ENCODE measurements at regions not wholly inside any gene's neighbourhood (a gene's known extent, or its start where the extent isn't known, plus 50 kb on each side); places are given as distances from the start of the nearest gene placed in this dataset.
"Not testable (repeated sequence)": the region's sequence is repeated elsewhere in the genome, so short reads cannot be mapped to it uniquely, and the experiment has no call there.

- H3K4me2 ChIP-seq; H3F3A ChIP-seq (ENCODE audit: insufficient read depth, low read depth); H3K4me3 ChIP-seq; H3K27ac ChIP-seq; H3K27me3 ChIP-seq (ENCODE audit: insufficient read depth, low read depth); CTCF ChIA-PET; H4K20me1 ChIP-seq (ENCODE audit: insufficient read depth); H3K9me2 ChIP-seq (ENCODE audit: insufficient read depth); POLR2A ChIA-PET (ENCODE audit: unreplicated experiment); H3K36me3 ChIP-seq (ENCODE audit: low read depth); H3K79me2 ChIP-seq (ENCODE audit: low read depth); intact Hi-C loops (cut with micrococcal nuclease; ENCODE audit: unreplicated experiment); H2AFZ ChIP-seq; BruUV-seq (replicated peaks); H3K9me3 ChIP-seq (ENCODE audit: insufficient read depth, low read depth); DNase-seq: not testable (repeated sequence)
- peaks cover 20% of the 10 kb centered on the region for H3K4me1 ChIP-seq (replicated peaks; ENCODE audit: insufficient read depth)
These were observed 132.7 kb downstream of the SNX10 start for GRCh38 chr7:26424319-26424718.

GRCh38 chr7:26425655-26426054, 134.0 kb downstream of the SNX10 start:
- TF ChIP-seq CTCF (conservative IDR thresholded peaks at IDR 0.05) (no peak), EZH2 (IDR thresholded peaks at IDR 0.05; ENCODE audit: low read depth) (no peak)
- Histone ChIP-seq H3K27me3 (ENCODE audit: insufficient read depth, low read depth) (no peaks in the 10 kb centered on the region), H3F3A (ENCODE audit: insufficient read depth, low read depth) (no peaks in the 10 kb centered on the region), H3K79me2 (ENCODE audit: low read depth) (no peaks in the 10 kb centered on the region), H2AFZ (no peak overlapping the region), H3K4me2 (no peak overlapping the region), H4K20me1 (ENCODE audit: insufficient read depth) (no peaks in the 10 kb centered on the region), H3K9me3 (ENCODE audit: insufficient read depth, low read depth) (no peaks in the 10 kb centered on the region), H3K9me2 (ENCODE audit: insufficient read depth) (no peaks in the 10 kb centered on the region), H3K27ac (no peak overlapping the region), H3K4me1 (replicated peaks; ENCODE audit: insufficient read depth) (peaks cover 23% of the 10 kb centered on the region), H3K4me3 (no peak overlapping the region), H3K36me3 (ENCODE audit: low read depth) (no peaks in the 10 kb centered on the region)
- ChIA-PET POLR2A (ENCODE audit: unreplicated experiment) (interaction anchor here (0.5 kb wide), 1 partner anchor 278 kb away, joined by 3 read pairs; no protein-coding TSS in a partner anchor), CTCF (no interaction called here)
- intact Hi-C loops (cut with micrococcal nuclease; ENCODE audit: unreplicated experiment), result no loop called here
- DNase-seq, result no peak
- BruUV-seq (replicated peaks), result no TSS peak

- H3K9me3 ChIP-seq (ENCODE audit: insufficient read depth, low read depth), result no peaks in the 10 kb centered on the region
- H3K4me2 ChIP-seq, result no peak overlapping the region
- TF ChIP-seq EZH2 (IDR thresholded peaks at IDR 0.05; ENCODE audit: low read depth) (no peak), CTCF (conservative IDR thresholded peaks at IDR 0.05) (no peak)
- peaks cover 23% of the 10 kb centered on the region for H3K4me1 ChIP-seq (replicated peaks; ENCODE audit: insufficient read depth)
- H3K27ac ChIP-seq, result no peak overlapping the region
- no peaks in the 10 kb centered on the region for H3K9me2 ChIP-seq (ENCODE audit: insufficient read depth)
- ChIA-PET CTCF (no interaction called here), POLR2A (ENCODE audit: unreplicated experiment) (interaction anchor here (0.5 kb wide), 1 partner anchor 277 kb away, joined by 3 read pairs; no protein-coding TSS in a partner anchor)
- H2AFZ ChIP-seq, result no peak overlapping the region
- intact Hi-C loops (cut with micrococcal nuclease; ENCODE audit: unreplicated experiment), result no loop called here
- H3K79me2 ChIP-seq (ENCODE audit: low read depth), result no peaks in the 10 kb centered on the region
- DNase-seq, result no peak
- no peaks in the 10 kb centered on the region for H3K27me3 ChIP-seq (ENCODE audit: insufficient read depth, low read depth)
- no peaks in the 10 kb centered on the region for H4K20me1 ChIP-seq (ENCODE audit: insufficient read depth)
- no peaks in the 10 kb centered on the region for H3K36me3 ChIP-seq (ENCODE audit: low read depth)
- no TSS peak for BruUV-seq (replicated peaks)
- no peaks in the 10 kb centered on the region for H3F3A ChIP-seq (ENCODE audit: insufficient read depth, low read depth)
- no peak overlapping the region for H3K4me3 ChIP-seq
These were observed 134.4 kb downstream of the SNX10 start for GRCh38 chr7:26426096-26426495.

- Histone ChIP-seq H3K4me2 (no peak overlapping the region), H2AFZ (no peak overlapping the region), H3K79me2 (ENCODE audit: low read depth) (no peaks in the 10 kb centered on the region), H3K4me1 (replicated peaks; ENCODE audit: insufficient read depth) (peaks cover 16% of the 10 kb centered on the region), H3K9me2 (ENCODE audit: insufficient read depth) (peaks cover 4% of the 10 kb centered on the region; the same call in 1 of the 2 replicates), H3K4me3 (no peak overlapping the region), H3K36me3 (ENCODE audit: low read depth) (no peaks in the 10 kb centered on the region), H3K9me3 (ENCODE audit: insufficient read depth, low read depth) (0 out of 2 replicates have a peak, but pooled peaks cover 3% of the 10 kb centered on the region), H3F3A (ENCODE audit: insufficient read depth, low read depth) (no peaks in the 10 kb centered on the region), H4K20me1 (ENCODE audit: insufficient read depth) (no peaks in the 10 kb centered on the region), H3K27ac (no peak overlapping the region), H3K27me3 (ENCODE audit: insufficient read depth, low read depth) (no peaks in the 10 kb centered on the region)
- intact Hi-C loops (cut with micrococcal nuclease; ENCODE audit: unreplicated experiment), result no loop called here
- DNase-seq, result no peak
- TF ChIP-seq CTCF (conservative IDR thresholded peaks at IDR 0.05) (no peak), EZH2 (IDR thresholded peaks at IDR 0.05; ENCODE audit: low read depth) (no peak)
- ChIA-PET CTCF (no interaction called here), POLR2A (ENCODE audit: unreplicated experiment) (no interaction called here)
- BruUV-seq (replicated peaks), result no TSS peak
These were observed 136.9 kb downstream of the SNX10 start for GRCh38 chr7:26428571-26428970.
